Hepatocyte (in vitro differentiated cells): ENCODE measurements at regions not wholly inside any gene's neighbourhood (a gene's known extent, or its start where the extent isn't known, plus 50 kb on each side); places are given as distances from the start of the nearest gene placed in this dataset.

Source experiments
- EZH2phosphoT487 ChIP-seq: fragments of 200-600 bp; sonication (generic); IDR thresholded peaks from one replicate; pipeline ENCODE4 v1.6.1; 2018; ENCODE audit warnings: antibody characterized with exemption, mild to moderate bottlenecking, low read depth, moderate library complexity; ENCODE audit not compliant: unreplicated experiment, severe bottlenecking
- TF ChIP-seq, protein P1 (sequence below): fragments of 200-600 bp; sonication (generic); IDR thresholded peaks from 2 replicates; pipeline ENCODE4 v1.5.1; 2016; ENCODE audit warnings: antibody characterized with exemption, mild to moderate bottlenecking; ENCODE audit not compliant: poor library complexity

DNA sequence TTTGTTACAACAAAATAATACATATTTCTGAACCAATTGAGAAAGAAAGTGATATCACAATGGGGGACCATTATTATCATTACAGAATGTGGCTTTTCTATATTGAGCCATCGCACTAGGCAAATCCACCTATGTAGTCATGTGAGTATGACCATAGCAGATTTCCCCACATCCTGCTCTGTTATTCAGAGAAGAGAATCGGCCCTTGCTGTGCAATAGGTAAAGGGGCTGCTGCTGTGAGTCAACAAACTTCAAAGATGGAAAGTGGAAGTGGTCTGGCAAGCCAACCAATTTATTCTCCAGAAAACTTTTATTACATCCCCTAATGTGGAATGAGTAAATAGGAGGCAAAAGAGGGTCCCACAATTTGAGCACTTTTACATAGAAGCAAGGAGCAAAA, 573.4 kb downstream of the ETV1 start:
- TF ChIP-seq, protein P1, sequence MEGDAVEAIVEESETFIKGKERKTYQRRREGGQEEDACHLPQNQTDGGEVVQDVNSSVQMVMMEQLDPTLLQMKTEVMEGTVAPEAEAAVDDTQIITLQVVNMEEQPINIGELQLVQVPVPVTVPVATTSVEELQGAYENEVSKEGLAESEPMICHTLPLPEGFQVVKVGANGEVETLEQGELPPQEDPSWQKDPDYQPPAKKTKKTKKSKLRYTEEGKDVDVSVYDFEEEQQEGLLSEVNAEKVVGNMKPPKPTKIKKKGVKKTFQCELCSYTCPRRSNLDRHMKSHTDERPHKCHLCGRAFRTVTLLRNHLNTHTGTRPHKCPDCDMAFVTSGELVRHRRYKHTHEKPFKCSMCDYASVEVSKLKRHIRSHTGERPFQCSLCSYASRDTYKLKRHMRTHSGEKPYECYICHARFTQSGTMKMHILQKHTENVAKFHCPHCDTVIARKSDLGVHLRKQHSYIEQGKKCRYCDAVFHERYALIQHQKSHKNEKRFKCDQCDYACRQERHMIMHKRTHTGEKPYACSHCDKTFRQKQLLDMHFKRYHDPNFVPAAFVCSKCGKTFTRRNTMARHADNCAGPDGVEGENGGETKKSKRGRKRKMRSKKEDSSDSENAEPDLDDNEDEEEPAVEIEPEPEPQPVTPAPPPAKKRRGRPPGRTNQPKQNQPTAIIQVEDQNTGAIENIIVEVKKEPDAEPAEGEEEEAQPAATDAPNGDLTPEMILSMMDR = no peak
- TF ChIP-seq EZH2phosphoT487 = no peak
